ENCODE measurements at regions not wholly inside any gene's neighbourhood (a gene's known extent, or its start where the extent isn't known, plus 50 kb on each side); places are given as distances from the start of the nearest gene placed in this dataset.

DNA sequence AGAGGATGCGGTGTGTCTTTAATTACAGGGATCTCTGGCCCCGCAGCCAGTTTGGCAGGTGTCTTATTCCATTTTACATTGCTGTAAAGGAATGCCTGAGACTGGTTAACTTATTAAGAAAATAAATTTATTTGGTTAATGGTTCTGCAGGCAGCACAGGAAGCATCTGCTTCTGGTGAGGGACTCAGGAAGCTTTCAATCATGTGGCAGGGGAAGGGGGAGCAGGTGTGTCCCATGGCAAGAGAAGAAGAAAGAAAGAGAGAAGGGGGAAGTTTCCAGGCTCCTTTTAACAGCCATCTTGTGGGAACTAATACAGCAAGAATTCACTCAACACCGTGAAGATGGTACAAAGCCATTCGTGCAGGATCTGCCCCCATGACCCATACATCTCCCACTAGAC is 128.0 kb upstream of the CRBN start:
- DNase-seq (ENCODE audit: low read depth, low spot score): no peak
- Mint-ChIP-seq H3K4me1 (peaks cover 9% of the 10 kb centered on the region), H3K27me3 (ENCODE audit: low read depth) (no peaks in the 10 kb centered on the region), H3K9me3 (no peaks in the 10 kb centered on the region), H3K4me3 (no peak overlapping the region), H3K27ac (ENCODE audit: unreplicated experiment) (no peak overlapping the region), H3K36me3 (ENCODE audit: low read depth) (no peaks in the 10 kb centered on the region)
- TF ChIP-seq, protein P1, sequence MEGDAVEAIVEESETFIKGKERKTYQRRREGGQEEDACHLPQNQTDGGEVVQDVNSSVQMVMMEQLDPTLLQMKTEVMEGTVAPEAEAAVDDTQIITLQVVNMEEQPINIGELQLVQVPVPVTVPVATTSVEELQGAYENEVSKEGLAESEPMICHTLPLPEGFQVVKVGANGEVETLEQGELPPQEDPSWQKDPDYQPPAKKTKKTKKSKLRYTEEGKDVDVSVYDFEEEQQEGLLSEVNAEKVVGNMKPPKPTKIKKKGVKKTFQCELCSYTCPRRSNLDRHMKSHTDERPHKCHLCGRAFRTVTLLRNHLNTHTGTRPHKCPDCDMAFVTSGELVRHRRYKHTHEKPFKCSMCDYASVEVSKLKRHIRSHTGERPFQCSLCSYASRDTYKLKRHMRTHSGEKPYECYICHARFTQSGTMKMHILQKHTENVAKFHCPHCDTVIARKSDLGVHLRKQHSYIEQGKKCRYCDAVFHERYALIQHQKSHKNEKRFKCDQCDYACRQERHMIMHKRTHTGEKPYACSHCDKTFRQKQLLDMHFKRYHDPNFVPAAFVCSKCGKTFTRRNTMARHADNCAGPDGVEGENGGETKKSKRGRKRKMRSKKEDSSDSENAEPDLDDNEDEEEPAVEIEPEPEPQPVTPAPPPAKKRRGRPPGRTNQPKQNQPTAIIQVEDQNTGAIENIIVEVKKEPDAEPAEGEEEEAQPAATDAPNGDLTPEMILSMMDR (conservative IDR thresholded peaks at IDR 0.05): no peak

DNA sequence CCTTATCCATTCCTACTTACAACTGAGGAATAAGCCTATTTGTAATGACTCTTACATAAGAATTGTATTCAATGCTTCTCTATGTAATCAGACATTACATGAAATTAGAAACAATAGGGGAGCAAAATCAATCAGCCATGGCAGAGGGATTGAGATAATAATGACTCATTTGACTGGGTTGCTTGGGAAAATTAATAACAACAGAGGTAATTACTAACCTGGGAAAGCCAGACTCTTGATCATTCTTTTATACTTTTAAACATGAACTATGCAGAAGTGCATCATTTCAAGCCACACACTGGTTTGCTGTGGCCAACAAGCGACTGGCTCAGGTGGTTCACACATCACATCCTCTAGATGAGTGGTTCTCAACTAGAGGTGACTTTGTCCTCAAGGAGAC is 126.3 kb upstream of the CRBN start:
- no peak overlapping the region for H3K27ac Mint-ChIP-seq (ENCODE audit: unreplicated experiment)
- no peaks in the 10 kb centered on the region for H3K36me3 Mint-ChIP-seq (ENCODE audit: low read depth)
- H3K4me1 Mint-ChIP-seq: peaks cover 9% of the 10 kb centered on the region
- no peak overlapping the region for H3K4me3 Mint-ChIP-seq
- TF ChIP-seq, protein P1 (conservative IDR thresholded peaks at IDR 0.05): no peak
- H3K27me3 Mint-ChIP-seq (ENCODE audit: low read depth): no peaks in the 10 kb centered on the region
- no peaks in the 10 kb centered on the region for H3K9me3 Mint-ChIP-seq
- DNase-seq (ENCODE audit: low read depth, low spot score): no peak

DNA sequence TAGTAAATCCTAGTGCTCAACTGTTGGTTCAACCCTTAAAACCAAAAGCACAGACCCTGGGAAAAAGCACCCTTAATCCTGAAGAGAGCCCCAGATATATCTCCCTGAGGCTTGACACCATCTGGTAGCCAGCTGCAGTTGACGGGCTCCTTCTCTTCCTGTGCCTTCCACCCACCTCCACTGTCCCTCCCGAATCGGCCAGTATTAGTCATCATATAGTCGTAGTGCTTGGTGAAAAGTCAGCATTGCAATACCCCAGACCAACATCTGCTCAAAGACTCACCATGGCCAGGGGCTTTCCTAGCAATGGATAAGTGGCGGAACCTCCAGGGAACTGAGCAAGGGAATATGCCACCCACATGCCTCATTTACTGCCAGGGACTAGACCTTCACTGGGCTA is 125.6 kb upstream of the CRBN start:
- Mint-ChIP-seq H3K9me3 (no peaks in the 10 kb centered on the region), H3K36me3 (ENCODE audit: low read depth) (no peaks in the 10 kb centered on the region), H3K4me1 (peaks cover 6% of the 10 kb centered on the region), H3K4me3 (no peak overlapping the region), H3K27me3 (ENCODE audit: low read depth) (no peaks in the 10 kb centered on the region), H3K27ac (ENCODE audit: unreplicated experiment) (no peak overlapping the region)
- DNase-seq (ENCODE audit: low read depth, low spot score): no peak
- TF ChIP-seq, protein P1 (conservative IDR thresholded peaks at IDR 0.05): no peak

DNA sequence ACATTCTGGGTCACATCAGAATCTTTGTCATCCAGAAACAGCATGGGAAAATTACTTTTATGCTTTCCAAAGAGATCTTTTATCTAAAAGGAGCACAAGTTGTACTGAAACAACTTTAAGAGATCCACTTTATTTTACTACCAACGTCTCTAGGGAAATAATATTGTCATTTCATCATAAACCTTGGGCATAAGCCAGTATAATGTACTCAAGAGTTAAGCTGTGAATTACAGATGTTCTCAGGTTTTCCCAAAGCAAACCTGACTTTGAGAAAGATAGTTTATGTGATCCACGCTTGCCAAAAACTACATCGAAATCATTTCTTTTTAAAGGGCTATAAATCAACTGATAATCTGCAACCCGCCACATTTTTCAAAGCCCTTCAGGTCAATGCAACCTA is 124.1 kb upstream of the CRBN start:
- H3K9me3 Mint-ChIP-seq: no peaks in the 10 kb centered on the region

DNA sequence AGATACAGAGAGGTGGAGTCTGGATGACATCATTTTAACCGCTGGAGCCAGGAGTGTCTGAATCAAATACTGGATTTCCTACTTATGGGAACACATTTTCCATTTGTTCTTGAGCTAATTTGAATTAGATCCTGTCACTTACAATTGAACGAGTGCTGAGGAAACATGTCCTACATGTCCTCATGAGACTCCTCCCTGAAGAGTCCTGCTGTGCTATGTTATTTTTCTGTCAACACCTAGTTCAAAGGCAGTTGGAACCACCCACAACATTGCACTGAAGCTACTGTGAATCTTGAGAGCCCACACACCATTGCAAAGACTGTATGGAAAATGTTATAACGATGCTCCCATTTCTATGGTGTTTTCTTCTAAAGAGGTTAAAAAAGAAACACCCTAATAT is 123.5 kb upstream of the CRBN start:
- Mint-ChIP-seq H3K36me3 (ENCODE audit: low read depth) (no peaks in the 10 kb centered on the region), H3K4me1 (no peaks in the 10 kb centered on the region)

More for the DNA sequence above, 124.1 kb upstream of the CRBN start:
- Mint-ChIP-seq H3K27me3 (ENCODE audit: low read depth) (no peaks in the 10 kb centered on the region), H3K27ac (ENCODE audit: unreplicated experiment) (no peak overlapping the region), H3K4me3 (no peak overlapping the region), H3K4me1 (no peaks in the 10 kb centered on the region), H3K36me3 (ENCODE audit: low read depth) (no peaks in the 10 kb centered on the region)
- TF ChIP-seq, protein P1 (conservative IDR thresholded peaks at IDR 0.05): no peak
- DNase-seq (ENCODE audit: low read depth, low spot score): no peak

More for the DNA sequence above, 123.5 kb upstream of the CRBN start:
- DNase-seq (ENCODE audit: low read depth, low spot score): no peak
- H3K27me3 Mint-ChIP-seq (ENCODE audit: low read depth): no peaks in the 10 kb centered on the region
- TF ChIP-seq, protein P1 (conservative IDR thresholded peaks at IDR 0.05): no peak
- no peak overlapping the region for H3K27ac Mint-ChIP-seq (ENCODE audit: unreplicated experiment)
- no peaks in the 10 kb centered on the region for H3K9me3 Mint-ChIP-seq
- H3K4me3 Mint-ChIP-seq: no peak overlapping the region
